ENCODE measurements at regions not wholly inside any gene's neighbourhood (a gene's known extent, or its start where the extent isn't known, plus 50 kb on each side); places are given as distances from the start of the nearest gene placed in this dataset.
"Not testable (repeated sequence)": the region's sequence is repeated elsewhere in the genome, so short reads cannot be mapped to it uniquely, and the experiment has no call there.

DNA sequence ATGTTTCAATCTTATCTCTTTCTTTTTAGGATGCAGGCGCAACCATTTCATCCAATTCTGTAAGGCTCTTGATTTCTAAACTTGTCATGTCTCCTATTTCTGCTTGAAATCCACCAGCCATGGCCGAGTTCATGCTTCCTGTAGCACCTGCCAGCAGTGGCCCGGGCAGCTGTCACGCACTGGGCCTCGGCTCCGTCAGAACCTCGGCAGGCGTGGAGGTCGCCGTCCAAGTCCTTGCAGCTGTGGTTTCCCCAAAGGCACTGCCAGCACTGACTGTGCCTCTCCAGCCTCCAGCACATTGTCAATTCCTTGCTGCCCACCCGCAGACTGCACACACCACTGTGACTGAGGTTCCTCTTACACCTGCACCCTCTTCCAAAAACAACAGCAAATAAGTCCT, 188.7 kb upstream of the SALL3 start:
- no peak for DNase-seq

DNA sequence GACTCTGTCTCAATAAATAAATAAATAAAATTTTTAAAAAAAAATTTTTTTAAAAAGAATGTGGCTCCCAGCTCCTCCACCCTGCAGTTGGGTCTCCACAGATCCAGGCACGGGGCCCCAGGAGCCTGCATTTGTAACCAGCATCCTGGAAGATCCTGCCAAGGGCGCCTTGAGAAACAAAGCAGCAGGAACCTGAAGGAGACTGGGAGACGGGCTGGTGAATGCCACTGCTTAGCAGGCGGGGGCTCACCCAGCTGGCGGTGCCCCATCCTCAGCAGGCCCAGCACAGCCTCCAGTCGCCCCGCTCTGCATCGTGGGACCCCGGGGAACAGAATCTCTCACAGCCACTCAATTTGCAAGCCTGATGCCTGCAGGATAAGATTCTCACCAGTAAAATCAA, 187.5 kb upstream of the SALL3 start:
- no peak for DNase-seq

- no peak for DNase-seq
Observed at GRCh38 chr18:78792736-78793135, 186.9 kb upstream of the SALL3 start.

GRCh38 chr18:78793313-78794070, 186.1 kb upstream of the SALL3 start:
- no peak for DNase-seq

GRCh38 chr18:78794071-78794430, 185.6 kb upstream of the SALL3 start:
- no peak for DNase-seq

- no peak for DNase-seq
Observed at GRCh38 chr18:78796693-78797455, 182.7 kb upstream of the SALL3 start.

DNA sequence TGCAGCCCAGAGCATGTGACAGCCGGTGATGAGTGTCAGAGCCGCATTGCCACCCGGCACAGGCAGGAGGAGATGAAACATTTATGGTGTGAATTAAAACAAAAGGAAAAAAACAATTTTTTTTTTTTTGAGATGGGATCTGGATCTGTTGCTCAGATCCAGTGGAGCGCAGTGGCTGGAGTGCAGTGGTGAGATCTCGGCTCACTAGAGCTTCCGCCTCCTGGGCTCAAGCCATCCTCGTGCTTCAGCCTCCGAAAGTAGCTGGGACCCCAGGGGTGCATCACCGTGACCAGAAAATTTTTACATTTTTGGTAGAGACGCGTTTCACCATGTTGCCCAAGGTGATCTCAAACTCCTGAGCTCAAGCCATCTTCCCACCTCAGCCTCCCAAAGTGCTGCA, 182.1 kb upstream of the SALL3 start:
- DNase-seq, result no peak

DNA sequence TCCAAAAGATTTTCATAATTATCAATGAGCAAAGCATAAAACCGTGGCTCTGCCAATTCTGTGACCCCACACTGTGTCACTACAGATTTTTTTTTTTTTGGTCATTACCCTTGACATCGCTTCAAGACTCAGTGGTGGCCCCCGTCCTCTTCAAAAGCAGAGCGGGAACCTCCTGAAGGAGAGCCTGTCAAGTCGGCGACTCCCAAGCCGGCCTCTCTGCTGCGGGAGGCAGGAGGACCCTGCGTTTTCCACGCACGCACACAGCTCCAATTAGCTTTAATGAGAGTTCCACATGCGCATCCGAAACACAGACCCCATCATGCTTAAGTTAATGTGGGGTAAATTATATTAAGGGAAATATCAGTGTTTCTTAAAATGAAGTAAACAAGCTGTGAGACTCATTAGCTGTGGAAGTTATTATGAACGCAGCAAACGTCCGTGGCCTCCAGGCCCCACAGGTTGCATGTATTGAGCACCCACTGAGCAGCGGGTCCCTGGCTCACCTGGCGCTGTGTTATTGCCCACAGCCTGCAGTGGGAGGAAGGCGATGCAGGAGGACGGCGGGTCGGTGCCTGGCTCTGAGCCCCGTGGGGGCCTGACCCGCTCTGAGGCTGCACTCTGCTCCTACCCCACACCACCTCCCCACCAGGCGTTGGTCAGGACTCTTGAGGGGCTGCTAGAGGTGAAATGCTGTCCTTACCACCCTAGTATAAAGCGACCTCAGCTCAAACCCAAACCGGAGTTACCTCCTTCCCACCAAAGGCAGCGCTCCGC, 181.0 kb upstream of the SALL3 start:
- DNase-seq, result no peak

DNA sequence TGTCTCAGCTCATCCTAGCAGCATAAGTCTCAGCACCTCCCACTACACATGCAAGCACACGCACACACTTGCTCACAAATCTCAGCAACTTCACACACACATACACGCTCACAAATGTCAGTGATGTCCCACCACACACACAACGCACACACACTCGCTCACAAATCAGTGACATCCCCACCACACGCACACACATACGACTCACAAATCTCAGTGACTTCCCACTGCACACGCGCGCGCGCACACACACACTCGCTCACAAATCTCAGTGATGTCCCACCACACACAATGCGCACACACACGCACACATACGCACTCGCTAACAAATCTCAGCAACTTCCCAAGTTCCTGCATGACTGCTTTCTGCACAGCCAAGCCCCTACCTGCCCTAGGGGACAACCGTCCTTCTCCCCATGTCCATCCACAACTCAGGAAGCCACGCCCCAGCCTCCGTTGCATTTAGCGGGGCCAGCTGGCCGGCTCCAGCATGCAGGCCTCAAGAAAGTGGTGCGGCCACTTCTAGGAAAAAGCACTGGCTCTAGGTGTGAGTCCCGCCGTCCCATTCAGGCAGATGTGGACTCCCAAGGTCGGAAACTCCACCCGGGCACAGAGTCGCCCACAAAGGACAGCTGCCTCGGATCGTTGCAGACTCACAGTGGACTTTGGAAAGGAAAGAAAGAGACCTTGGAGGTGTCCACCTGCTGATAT, 180.1 kb upstream of the SALL3 start:
- no peak for DNase-seq

GRCh38 chr18:78800102-78800851, 179.3 kb upstream of the SALL3 start:
- not testable (repeated sequence) for DNase-seq

DNA sequence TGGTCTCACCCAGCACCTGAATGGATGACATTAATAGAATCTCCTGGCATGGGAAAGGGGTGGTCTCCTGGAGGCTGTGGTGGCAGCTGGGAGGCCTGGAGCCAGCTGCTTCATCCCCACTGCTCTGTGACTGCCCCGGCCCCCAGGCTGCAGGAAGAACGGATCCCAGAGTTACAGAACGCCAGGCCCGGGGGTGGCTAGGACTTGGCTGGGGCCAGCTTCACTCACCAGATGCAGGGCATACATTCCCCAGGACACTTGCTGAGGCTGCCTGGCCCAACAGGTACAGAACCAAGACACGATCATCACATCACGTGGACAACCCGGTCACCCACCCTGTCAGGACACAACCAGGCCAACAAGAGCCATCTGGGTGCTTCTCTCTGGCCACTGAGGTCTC, 178.6 kb upstream of the SALL3 start:
- no peak for DNase-seq

- DNase-seq, result no peak
Observed at GRCh38 chr18:78803104-78803503, 176.5 kb upstream of the SALL3 start.

DNA sequence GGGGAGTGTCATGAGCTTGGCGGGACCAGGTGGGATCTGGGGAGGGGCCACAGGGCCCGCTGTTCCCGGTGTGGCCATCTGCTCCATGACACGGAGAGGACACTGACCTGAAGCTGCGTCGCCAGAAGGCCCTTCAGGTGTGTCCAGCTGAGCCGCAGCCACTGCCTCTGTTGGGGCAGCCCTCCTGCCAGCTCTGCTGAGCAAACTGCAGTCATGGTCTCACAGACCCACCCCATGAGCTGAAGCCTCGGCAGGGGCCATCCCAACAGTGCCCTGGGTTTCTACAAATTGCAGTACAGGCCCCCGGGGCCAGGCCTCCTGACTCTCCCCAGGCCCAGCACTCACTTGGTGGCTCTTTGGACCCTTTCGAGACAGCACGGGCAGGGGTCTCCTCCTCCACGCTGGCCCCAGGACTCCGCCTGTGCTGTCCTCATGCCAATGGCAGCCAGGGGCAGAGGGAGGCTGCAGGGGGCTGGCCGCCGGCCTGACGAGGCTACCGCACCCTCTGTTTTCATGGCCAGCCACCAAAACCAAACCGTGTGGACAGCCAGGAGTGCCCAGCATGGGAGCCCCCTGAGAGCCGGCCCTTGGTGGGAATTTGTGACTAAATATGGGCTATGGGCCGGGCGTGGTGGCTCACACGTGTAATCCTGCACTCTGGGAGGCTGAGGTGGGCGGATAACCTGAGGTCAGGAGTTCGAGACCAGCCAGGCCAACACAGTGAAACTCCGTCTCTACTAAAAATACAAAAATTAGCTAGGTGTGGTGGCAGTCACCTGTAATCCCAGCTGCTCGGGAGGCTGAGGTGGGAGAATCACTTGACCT, 175.2 kb upstream of the SALL3 start:
- DNase-seq, result no peak

DNA sequence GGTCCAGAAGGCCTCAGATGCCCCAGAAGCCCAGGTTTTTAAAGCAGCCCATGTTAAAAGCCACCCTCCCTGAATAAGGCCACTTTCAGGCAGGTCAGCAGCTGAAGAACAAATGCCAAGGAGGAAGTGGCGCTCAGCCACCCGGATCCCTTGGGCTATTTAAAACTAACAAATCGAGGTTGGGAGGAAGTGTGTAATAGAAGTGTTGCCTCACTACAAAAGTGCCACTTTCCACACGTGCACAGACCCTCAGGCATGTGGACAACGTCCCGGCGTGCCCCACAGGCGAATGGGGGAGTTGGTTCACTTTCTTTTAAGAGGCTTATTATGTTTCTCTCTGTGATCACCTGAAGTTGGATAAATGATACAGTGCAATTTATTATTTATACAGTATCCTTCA, 173.8 kb upstream of the SALL3 start:
- DNase-seq, result no peak

- no peak for DNase-seq
Observed at GRCh38 chr18:78807668-78808067, 171.9 kb upstream of the SALL3 start.

GRCh38 chr18:78809845-78810244, 169.8 kb upstream of the SALL3 start:
- no peak for DNase-seq

DNA sequence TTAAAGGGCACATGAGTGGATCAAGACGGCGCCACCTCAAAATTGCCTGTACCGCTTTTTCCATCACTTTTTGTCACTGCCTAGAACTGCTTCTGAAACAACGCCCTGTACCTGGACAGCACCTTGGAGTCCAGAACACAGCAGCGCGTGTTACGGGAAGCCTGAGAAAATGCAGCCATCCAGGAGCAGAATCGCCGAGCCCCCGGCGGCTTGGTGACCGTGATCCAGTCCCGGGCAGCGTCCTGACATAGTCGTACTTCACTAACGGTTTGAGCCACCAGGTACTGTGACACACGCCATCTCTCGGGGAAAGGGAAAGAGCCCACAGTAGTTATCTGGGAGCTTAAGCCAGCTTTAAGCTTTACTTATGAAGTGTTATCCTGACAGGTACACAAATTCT, 168.9 kb upstream of the SALL3 start:
- no peak for DNase-seq

DNA sequence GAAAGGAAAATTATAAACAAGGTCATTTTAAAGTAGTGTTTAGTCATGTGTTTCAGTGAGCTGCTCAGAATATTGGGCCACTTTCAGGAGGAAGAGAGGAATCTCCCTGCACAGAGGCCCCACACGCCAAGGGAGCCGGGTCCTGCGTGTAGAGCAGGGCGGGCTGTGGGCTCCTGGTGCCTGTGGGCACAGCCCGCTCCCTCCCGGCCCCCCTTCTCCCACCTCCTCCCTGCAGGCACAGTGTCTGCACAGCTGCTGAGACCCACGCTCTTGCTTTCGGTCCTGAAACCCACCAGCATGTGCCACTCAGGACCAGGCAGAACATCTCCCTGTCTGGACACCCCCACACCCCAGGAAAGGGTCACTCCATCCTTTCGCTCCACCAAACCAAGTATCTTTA, 167.6 kb upstream of the SALL3 start:
- no peak for DNase-seq

GRCh38 chr18:78813156-78813555, 166.5 kb upstream of the SALL3 start:
- DNase-seq, result no peak

DNA sequence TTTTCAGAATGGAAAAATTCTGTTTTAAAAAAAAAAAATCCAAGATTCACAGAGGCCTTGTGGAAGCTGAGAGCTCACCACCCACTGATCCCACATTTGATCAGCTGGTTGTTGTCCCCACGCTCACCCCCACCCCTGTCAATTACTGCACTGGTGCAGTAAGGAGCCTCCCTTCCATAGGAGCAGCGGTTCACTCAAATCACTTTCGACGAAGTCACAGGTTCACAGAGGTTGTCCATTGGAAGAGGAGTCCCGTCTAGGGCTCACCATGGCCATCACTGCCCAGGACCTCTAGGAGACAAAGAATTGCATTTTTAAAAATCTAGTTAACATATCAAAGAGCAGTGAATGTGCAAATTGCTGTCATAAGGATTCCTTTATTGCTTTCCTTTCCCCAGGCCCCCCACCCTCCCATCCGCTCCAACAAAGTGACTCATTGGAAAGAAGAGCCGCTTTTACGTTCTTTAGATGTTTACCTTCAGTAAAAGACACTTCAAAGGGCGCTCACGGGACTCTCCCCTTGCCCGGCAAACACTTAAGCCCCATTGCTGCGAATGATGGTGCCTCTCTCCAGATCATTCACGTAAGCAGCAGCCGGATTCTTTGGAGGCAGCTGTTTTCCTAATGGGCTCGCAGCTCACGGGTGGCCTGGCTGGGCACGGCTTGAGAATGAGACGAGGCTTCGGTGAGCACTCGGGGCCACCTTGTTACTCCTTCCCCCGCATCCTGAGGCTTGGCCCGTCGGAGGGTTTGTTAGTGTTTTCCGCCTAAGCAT, 165.5 kb upstream of the SALL3 start:
- DNase-seq, result no peak

- DNase-seq, result no peak
Observed at GRCh38 chr18:78814766-78815165, 164.9 kb upstream of the SALL3 start.

Data from activated T-cell treated with anti-CD3 and anti-CD28 coated beads, Interleukin-2, amount 50 U/mL, for 1 hour (primary cell).